Transverse colon (tissue), 4 donors: ENCODE measurements at regions not wholly inside any gene's neighbourhood (a gene's known extent, or its start where the extent isn't known, plus 50 kb on each side); places are given as distances from the start of the nearest gene placed in this dataset.
"Not testable (repeated sequence)": the region's sequence is repeated elsewhere in the genome, so short reads cannot be mapped to it uniquely, and the experiment has no call there.

Experiments
- DNase-seq: peaks from one replicate; pipeline ENCODE4 v3.0.0-alpha.2; 2019
- H3K27ac ChIP-seq, 4 donors: fragments of 200-600 bp; sonication (generic); 2 replicates each; pipeline ENCODE4 v1.5.1; 2016 to 2018; ENCODE audit warnings: inconsistent platforms in 4 of 4
- H3K27me3 ChIP-seq: fragments of 200-600 bp; sonication (generic); 2 replicates; pipeline ENCODE4 v1.5.1; 2017; ENCODE audit warnings: inconsistent platforms
- H3K36me3 ChIP-seq, 4 donors: fragments of 200-600 bp; sonication (generic); 2 replicates each; pipeline ENCODE4 v1.5.1; 2017 to 2019; ENCODE audit warnings: inconsistent platforms in 4 of 4
- H3K4me1 ChIP-seq, 4 donors: fragments of 200-600 bp; sonication (generic); 2 replicates each; pipeline ENCODE4 v1.5.1; 2017 to 2020; ENCODE audit warnings: inconsistent platforms in 4 of 4
- H3K4me3 ChIP-seq, 4 donors: fragments of 200-600 bp; sonication (generic); 1 replicate in 1 of 4; 2 replicates in 3 of 4; pipeline versions ENCODE4 v1.5.1 to v1.6.1; 2017 to 2019; ENCODE audit warnings: inconsistent platforms in 4 of 4
- H3K9me3 ChIP-seq, 2 donors: fragments of 200-600 bp; sonication (generic); 2 replicates each; pipeline ENCODE4 v1.5.1; 2017 to 2019; ENCODE audit warnings: inconsistent platforms in 2 of 2
- CTCF ChIP-seq, 5 experiments: fragments of 200-600 bp in 3 of 5; fragments of 450-650 bp in 2 of 5; sonication (generic) in 3 of 5; IDR thresholded peaks; 1 replicate in 2 of 5; 2 replicates in 3 of 5; pipeline ENCODE4 v1.5.1; 2016 to 2017; ENCODE audit warnings: antibody characterized with exemption in 5 of 5, inconsistent platforms in 3 of 5, mild to moderate bottlenecking in 2 of 5, moderate library complexity in 1 of 5
- EP300 ChIP-seq: sonication (generic); formaldehyde crosslinking; IDR thresholded peaks from one replicate; pipeline ENCODE4 v1.6.1; 2017; ENCODE audit warnings: antibody characterized with exemption, low read depth
- POLR2A ChIP-seq: fragments of 450-650 bp; IDR thresholded peaks from one replicate; pipeline ENCODE4 v1.6.1; 2016; ENCODE audit warnings: antibody characterized with exemption, mild to moderate bottlenecking, moderate library complexity
- POLR2AphosphoS5 ChIP-seq, 3 donors: sonication (generic); formaldehyde crosslinking; IDR thresholded peaks; one replicate each; pipeline ENCODE4 v1.6.1; 2016; ENCODE audit warnings: antibody characterized with exemption in 3 of 3
- WGBS, 2 donors: methylation state at CpG; one replicate each; pipeline ENCODE4 v1.1.5; 2018; ENCODE audit warnings: low coverage in 1 of 2; 5-methylcytosine and 5-hydroxymethylcytosine counted together
- in situ Hi-C, 4 donors: fragments of 200-750 bp; cut with MboI; loops; one replicate each; pipeline versions ENCODE4 v1.15.0 to v1.15.1; 2017; ENCODE audit warnings: low sequenced_read_pairs in 3 of 4, low pct_ligation_motif_present in 1 of 4, low pct_unique_long_range_greater_than_20kb in 1 of 4
- intact Hi-C: fragments of 100-400 bp; cut with DNase I; formaldehyde crosslinking; loops from one replicate; pipeline ENCODE4 v1.15.1; 2023; ENCODE audit warnings: low total_unique reads

GRCh38 chr3:104349836-104350235, 1016.9 kb upstream of the ALCAM start:
- H3K27ac ChIP-seq = no peak overlapping the region
- no peaks in the 10 kb centered on the region for H3K4me1 ChIP-seq
- no peak for DNase-seq
- 63 to 86% methylated on average over 1 of the region's 1 CpG for WGBS, 2 donors
- H3K4me3 ChIP-seq = no peak overlapping the region
- in situ Hi-C loops = no loop called here
- H3K36me3 ChIP-seq = no peaks in the 10 kb centered on the region
- H3K9me3 ChIP-seq = peaks cover 0 to 5% of the 10 kb centered on the region in 2 donors
- TF ChIP-seq CTCF (IDR thresholded peaks at IDR 0.05) (no peak), POLR2AphosphoS5 (IDR thresholded peaks at IDR 0.05) (no peak), EP300 (no peak), POLR2A (no peak)
- H3K27me3 ChIP-seq = no peaks in the 10 kb centered on the region
- intact Hi-C loops = no loop called here

- in situ Hi-C loops (no loop called here), intact Hi-C loops (no loop called here)
- no peak for TF ChIP-seq EP300
- no peak for TF ChIP-seq POLR2AphosphoS5 (IDR thresholded peaks at IDR 0.05)
- TF ChIP-seq CTCF (IDR thresholded peaks at IDR 0.05) = no peak
- TF ChIP-seq POLR2A = no peak
- Histone ChIP-seq H3K4me1 (no peaks in the 10 kb centered on the region), H3K4me3 (no peak overlapping the region), H3K27ac (no peak overlapping the region), H3K36me3 (no peaks in the 10 kb centered on the region), H3K9me3 (peaks cover 0 to 5% of the 10 kb centered on the region in 2 donors), H3K27me3 (no peaks in the 10 kb centered on the region)
- no peak for DNase-seq
These were observed 1012.8 kb upstream of the ALCAM start for GRCh38 chr3:104353951-104354350.

GRCh38 chr3:104359546-104359945, 1007.2 kb upstream of the ALCAM start:
- DNase-seq = no peak
- no peaks in the 10 kb centered on the region for H3K4me1 ChIP-seq
- WGBS, 2 donors = 75 to 78% methylated on average over 4 of the region's 4 CpGs
- no peak overlapping the region for H3K4me3 ChIP-seq
- no peak overlapping the region for H3K27ac ChIP-seq
- H3K36me3 ChIP-seq = no peaks in the 10 kb centered on the region
- in situ Hi-C loops (no loop called here), intact Hi-C loops (no loop called here)
- no peaks in the 10 kb centered on the region for H3K9me3 ChIP-seq
- TF ChIP-seq EP300 (no peak), POLR2AphosphoS5 (IDR thresholded peaks at IDR 0.05) (no peak), POLR2A (no peak), CTCF (IDR thresholded peaks at IDR 0.05) (no peak)
- H3K27me3 ChIP-seq = no peaks in the 10 kb centered on the region

- TF ChIP-seq EP300 (no peak), CTCF (IDR thresholded peaks at IDR 0.05) (no peak), POLR2AphosphoS5 (IDR thresholded peaks at IDR 0.05) (no peak), POLR2A (no peak)
- H3K27ac ChIP-seq = no peak overlapping the region
- no peaks in the 10 kb centered on the region for H3K9me3 ChIP-seq
- no peaks in the 10 kb centered on the region for H3K27me3 ChIP-seq
- no peak for DNase-seq
- in situ Hi-C loops (no loop called here), intact Hi-C loops (no loop called here)
- no peak overlapping the region for H3K4me3 ChIP-seq
- no peaks in the 10 kb centered on the region for H3K4me1 ChIP-seq
- no peaks in the 10 kb centered on the region for H3K36me3 ChIP-seq
These were observed 1006.7 kb upstream of the ALCAM start for GRCh38 chr3:104360038-104360437.

GRCh38 chr3:104361748-104362147, 1005.0 kb upstream of the ALCAM start:
- intact Hi-C loops, H3K9me3 ChIP-seq, H3K36me3 ChIP-seq, in situ Hi-C loops, H3K4me3 ChIP-seq, H3K4me1 ChIP-seq, DNase-seq, H3K27ac ChIP-seq, H3K27me3 ChIP-seq: not testable (repeated sequence)
- 95 to 97% methylated on average over 6 to 8 of the region's 8 CpGs for WGBS, 2 donors
